Choroid plexus epithelial cell (primary cell): ENCODE measurements at regions not wholly inside any gene's neighbourhood (a gene's known extent, or its start where the extent isn't known, plus 50 kb on each side); places are given as distances from the start of the nearest gene placed in this dataset.

Experiments used
- DNase-seq: peaks from one replicate; pipeline ENCODE4 v3.0.0-alpha.2; 2010; ENCODE audit warnings: low read depth
- H3K4me3 ChIP-seq: 2 replicates; pipeline ENCODE4 v1.5.1; 2011; ENCODE audit warnings: low read depth, mild to moderate bottlenecking, control low read depth, low read length, moderate library complexity
- TF ChIP-seq, protein P1 (sequence below): conservative IDR thresholded peaks from 2 replicates; pipeline ENCODE4 v1.5.1; 2011; ENCODE audit warnings: low read depth, mild to moderate bottlenecking, control low read depth, inconsistent platforms, low read length, moderate library complexity

DNA sequence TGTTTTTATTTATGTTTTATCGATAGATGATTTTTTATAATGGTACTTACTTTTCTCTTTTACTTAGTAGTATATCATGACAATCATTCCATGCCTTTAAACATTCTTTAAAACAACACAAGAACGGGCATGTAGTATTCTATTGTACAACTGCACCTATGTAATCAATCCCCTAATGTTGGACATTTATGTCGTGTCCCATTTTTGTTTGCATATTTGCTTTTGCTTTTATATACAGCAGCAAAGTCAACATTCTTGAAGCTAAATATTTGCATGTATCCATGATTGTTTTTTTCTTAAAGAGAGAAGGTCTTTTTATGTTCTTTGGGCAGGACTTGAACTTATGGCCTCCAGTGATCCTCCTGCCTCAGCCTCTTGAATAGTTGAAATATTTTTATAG lies 527.0 kb upstream of the CLINT1 start:
- DNase-seq = no peak
- TF ChIP-seq, protein P1, sequence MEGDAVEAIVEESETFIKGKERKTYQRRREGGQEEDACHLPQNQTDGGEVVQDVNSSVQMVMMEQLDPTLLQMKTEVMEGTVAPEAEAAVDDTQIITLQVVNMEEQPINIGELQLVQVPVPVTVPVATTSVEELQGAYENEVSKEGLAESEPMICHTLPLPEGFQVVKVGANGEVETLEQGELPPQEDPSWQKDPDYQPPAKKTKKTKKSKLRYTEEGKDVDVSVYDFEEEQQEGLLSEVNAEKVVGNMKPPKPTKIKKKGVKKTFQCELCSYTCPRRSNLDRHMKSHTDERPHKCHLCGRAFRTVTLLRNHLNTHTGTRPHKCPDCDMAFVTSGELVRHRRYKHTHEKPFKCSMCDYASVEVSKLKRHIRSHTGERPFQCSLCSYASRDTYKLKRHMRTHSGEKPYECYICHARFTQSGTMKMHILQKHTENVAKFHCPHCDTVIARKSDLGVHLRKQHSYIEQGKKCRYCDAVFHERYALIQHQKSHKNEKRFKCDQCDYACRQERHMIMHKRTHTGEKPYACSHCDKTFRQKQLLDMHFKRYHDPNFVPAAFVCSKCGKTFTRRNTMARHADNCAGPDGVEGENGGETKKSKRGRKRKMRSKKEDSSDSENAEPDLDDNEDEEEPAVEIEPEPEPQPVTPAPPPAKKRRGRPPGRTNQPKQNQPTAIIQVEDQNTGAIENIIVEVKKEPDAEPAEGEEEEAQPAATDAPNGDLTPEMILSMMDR = no peak
- no peak overlapping the region for H3K4me3 ChIP-seq

- H3K4me3 ChIP-seq = no peak overlapping the region
- peak; percentile 96 for DNase-seq
- TF ChIP-seq, protein P1 = no peak
These were observed 525.9 kb upstream of the CLINT1 start for GRCh38 chr5:158384535-158385481.

GRCh38 chr5:158383486-158383885 lies 524.5 kb upstream of the CLINT1 start:
- DNase-seq = no peak
- no peak overlapping the region for H3K4me3 ChIP-seq
- TF ChIP-seq, protein P1 = no peak

- peak; percentile 98 for DNase-seq
- H3K4me3 ChIP-seq = no peak overlapping the region
- TF ChIP-seq, protein P1 = no peak
These were observed 523.5 kb upstream of the CLINT1 start for GRCh38 chr5:158382473-158382872.

GRCh38 chr5:158381614-158382160 lies 522.7 kb upstream of the CLINT1 start:
- DNase-seq = no peak
- TF ChIP-seq, protein P1 = no peak

DNA sequence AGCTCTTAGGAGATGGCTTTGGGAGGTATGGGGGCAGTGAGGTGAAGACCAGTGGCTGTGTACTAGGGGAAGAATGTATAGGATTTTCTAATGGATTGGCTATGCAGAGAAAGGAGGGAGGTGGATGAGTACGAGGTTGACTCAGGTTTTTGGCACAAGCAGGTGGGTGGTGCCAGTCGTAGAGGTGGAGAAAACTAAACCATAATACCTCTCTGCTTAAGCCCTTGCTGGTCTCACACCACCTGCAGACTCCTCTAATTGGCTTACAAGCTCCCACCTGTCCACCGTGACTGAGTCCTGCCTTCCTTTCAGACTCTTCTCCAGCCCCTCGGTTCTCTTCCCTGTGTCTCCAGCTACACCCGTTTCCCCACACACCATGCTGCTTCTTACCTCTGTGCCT lies 521.7 kb upstream of the CLINT1 start:
- DNase-seq = no peak
- TF ChIP-seq, protein P1 = no peak
- no peak overlapping the region for H3K4me3 ChIP-seq

More at GRCh38 chr5:158381614-158382160, 522.7 kb upstream of the CLINT1 start:
- no peak overlapping the region for H3K4me3 ChIP-seq
